GM10266 (cell line): ENCODE measurements at regions not wholly inside any gene's neighbourhood (a gene's known extent, or its start where the extent isn't known, plus 50 kb on each side); places are given as distances from the start of the nearest gene placed in this dataset.

Source experiments
- DNase-seq: peaks from one replicate; pipeline ENCODE4 v3.0.0; 2012; ENCODE audit errors: extremely low spot score
- TF ChIP-seq, protein P1 (sequence below): IDR thresholded peaks from 2 replicates; pipeline ENCODE4 v1.5.1; 2012; ENCODE audit warnings: mild to moderate bottlenecking, low read depth; ENCODE audit not compliant: control insufficient read depth, insufficient read depth; ENCODE audit errors: missing control alignments

DNA sequence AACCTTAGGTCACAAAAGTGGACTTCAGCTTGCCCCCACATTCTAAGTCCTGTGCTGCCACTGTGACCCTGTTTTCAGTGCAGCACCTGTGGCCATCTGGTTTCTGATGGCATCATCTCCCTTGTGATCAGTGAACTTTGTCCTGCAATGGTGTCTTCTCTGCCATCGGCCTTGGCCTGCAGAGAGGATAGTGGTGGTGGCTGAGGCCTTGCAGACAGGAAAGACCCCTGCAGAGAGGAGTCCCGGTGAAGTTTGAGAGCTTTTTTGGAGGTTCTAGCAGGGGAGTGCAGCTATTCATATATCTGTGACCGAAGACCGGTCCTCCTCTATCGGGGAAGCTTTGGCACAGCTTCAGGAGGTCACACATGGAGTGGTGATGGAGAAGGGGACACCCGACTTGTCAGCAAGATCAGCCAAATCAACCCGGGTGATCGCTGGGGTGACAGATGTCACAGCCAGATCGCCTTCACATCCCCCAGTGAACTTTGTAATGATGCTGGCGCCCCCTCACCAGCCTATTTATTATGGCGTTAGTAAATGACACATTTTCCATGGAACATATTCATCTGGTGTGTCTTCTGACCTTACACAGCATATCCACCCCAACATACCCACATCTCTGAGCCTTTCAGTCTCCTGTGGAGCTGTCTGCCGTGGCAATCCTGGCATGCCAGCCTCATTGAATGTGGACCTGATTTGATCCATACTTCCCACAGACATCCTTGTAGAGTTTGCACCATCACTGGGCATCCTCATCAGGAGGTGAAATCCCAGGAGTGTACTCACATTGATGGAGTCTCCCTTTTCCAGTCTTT is 136.1 kb downstream of the PAPOLA start:
- no peak for DNase-seq
- TF ChIP-seq, protein P1, sequence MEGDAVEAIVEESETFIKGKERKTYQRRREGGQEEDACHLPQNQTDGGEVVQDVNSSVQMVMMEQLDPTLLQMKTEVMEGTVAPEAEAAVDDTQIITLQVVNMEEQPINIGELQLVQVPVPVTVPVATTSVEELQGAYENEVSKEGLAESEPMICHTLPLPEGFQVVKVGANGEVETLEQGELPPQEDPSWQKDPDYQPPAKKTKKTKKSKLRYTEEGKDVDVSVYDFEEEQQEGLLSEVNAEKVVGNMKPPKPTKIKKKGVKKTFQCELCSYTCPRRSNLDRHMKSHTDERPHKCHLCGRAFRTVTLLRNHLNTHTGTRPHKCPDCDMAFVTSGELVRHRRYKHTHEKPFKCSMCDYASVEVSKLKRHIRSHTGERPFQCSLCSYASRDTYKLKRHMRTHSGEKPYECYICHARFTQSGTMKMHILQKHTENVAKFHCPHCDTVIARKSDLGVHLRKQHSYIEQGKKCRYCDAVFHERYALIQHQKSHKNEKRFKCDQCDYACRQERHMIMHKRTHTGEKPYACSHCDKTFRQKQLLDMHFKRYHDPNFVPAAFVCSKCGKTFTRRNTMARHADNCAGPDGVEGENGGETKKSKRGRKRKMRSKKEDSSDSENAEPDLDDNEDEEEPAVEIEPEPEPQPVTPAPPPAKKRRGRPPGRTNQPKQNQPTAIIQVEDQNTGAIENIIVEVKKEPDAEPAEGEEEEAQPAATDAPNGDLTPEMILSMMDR = no peak

DNA sequence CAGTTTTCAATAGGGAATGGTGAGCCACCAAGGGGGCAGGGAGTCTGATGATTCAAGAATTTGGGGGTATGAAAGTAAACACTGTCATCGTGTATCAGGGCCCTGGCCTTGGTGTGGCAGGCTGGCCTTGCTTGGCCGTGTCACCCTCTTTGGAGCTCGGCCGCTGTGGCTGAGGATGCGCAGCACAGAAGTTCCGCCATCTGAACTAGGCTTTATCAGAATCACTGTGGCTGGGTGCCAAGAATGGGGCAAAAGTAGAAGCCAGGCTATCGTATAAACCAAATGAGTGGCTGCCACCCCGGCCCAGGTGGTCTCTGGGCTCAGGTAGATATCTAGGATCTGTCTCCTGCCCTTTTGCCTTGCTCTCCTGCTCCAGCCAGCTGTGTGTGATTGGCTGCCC is 137.4 kb downstream of the PAPOLA start:
- DNase-seq = no peak
- TF ChIP-seq, protein P1 = no peak

DNA sequence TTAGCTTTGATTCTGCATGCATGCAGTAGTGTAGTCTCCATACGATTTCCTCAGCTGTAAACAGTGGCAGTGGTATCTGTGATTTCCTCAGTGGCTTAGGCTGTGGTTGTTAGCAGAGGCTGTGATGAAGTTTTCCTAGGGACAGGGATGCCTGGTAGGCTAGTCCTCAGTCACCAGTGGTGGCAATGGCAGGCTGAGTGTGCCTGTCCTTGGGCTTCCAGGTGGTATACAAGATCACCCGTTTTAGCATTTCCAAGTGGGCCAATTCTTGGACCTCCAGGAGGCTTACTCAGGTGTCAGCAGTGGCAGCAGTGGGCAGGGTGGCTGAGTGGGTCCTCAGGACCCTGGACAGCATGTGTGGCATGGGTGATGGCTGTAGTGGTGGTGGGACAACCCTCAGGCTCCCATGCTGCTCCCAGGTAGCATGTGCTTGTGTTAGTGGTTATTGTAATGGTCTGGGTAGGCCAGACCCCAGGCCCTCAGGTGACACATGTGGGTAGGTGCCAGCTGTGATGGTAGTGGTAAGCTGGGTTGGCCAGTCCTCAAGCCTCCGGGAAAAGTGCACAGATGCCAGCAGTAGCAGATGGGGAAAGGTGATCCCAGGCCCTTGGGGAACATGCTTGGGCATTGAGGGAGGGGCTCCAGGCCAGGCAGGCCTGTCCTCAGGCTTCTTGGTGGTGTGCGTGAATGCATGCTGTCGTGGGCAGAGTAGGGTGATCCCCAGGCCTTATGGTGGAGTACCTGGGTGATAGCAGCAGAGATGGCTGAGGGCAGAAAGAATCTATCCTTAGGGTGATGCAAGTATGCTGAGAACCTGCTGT is 146.5 kb downstream of the PAPOLA start:
- TF ChIP-seq, protein P1 = no peak
- DNase-seq = no peak

DNA sequence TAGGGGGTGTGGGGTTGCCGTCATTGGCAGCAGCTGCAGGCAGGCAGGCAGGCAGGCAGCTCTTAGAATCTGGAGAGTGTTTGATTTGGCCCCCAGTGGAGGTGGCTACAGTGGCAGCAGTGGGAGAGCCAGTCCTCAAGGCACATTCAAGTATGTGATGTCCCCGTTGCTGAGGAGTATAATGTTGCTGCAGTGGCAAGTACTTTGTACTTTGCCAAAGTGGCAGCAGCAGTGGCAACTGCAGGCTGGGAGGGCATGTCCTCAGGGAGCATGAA is 147.1 kb downstream of the PAPOLA start:
- TF ChIP-seq, protein P1 = no peak
- no peak for DNase-seq

DNA sequence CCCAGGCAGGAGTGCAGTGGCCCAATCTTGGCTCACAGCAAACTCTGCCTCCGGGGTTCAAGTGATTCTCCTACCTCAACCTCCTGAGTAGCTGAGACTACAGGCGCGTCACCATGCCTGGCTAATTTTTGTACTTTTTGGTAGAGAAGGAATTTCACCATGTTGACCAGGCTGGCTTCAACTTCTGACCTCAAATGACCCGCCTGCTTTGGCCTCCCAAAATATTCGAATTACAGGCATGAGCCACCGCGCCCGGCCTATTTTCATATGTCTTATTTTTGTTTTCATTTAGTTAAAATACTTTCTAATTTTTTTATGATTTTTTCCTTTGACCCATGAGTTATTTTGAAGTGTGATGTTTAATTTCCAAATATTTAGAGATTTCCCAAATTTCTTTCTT is 143.6 kb upstream of the VRK1 start:
- no peak for DNase-seq
- TF ChIP-seq, protein P1 = no peak

DNA sequence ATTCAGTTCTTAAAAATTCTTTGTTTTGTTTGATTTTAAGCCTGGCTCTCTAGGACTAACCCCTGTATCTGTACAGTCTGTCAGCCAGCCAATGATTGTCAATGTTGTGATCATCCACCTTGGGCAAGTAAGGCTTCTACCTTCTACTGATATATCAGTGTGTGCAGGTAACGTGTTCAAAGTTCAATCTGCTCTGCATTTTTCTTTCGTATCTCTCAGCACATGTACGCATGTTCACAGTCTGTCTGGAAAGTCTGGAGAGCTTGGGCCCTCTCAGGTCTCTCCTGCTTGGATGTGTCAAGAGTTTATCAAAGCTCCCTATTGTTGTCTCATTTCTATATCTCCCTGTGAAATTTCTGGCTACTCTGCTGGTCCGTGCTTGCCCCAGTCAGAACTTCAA is 138.6 kb upstream of the VRK1 start:
- DNase-seq = no peak
- TF ChIP-seq, protein P1 = no peak

DNA sequence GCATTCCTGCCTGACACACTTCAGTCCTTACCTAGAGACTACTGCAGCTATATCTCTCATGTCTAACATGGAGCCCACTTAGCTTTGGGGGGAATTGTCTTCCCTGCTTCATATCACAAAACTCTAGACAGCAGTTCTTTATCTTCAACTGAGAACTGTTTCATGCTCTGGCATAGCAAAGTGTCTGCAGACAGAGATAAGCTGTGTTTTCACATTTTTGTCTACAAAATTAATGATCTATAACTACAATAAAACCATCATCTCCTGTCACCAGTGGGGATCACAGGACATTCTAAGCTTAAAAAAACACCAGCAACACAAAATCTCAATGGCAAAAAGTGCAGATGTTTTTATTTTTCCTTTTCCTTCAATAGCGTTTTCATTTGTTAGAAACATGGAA is 137.1 kb upstream of the VRK1 start:
- TF ChIP-seq, protein P1 = no peak
- no peak for DNase-seq
